DND-41 (cell line): ENCODE measurements at regions not wholly inside any gene's neighbourhood (a gene's known extent, or its start where the extent isn't known, plus 50 kb on each side); places are given as distances from the start of the nearest gene placed in this dataset.

Source experiments
- ATAC-seq: fragments of 200-7000 bp; cut with Tn5 transposase; 3 replicates; pipeline ENCODE4 v1.9.1; 2021; ENCODE audit warnings: low read depth; ENCODE audit not compliant: insufficient read depth
- DNase-seq: peaks from one replicate; pipeline ENCODE4 v3.0.0-alpha.2; 2020
- H2AFZ ChIP-seq: 2 replicates; pipeline ENCODE4 v1.6.0; 2012; ENCODE audit warnings: low read depth, low read length
- H3K27ac ChIP-seq: 2 replicates; pipeline ENCODE4 v1.5.1; 2012; ENCODE audit warnings: low read length, inconsistent platforms
- H3K27me3 ChIP-seq: fragments of 200-600 bp; sonication (generic); 2 replicates; pipeline ENCODE4 v1.6.0; 2012; ENCODE audit warnings: low read length, mild to moderate bottlenecking, inconsistent platforms; ENCODE audit not compliant: insufficient read depth, poor library complexity
- H3K36me3 ChIP-seq: 2 replicates; pipeline ENCODE4 v1.5.1; 2012; ENCODE audit warnings: low read length, inconsistent platforms; ENCODE audit not compliant: insufficient read depth
- H3K4me1 ChIP-seq: 2 replicates; pipeline ENCODE4 v1.5.1; 2012; ENCODE audit warnings: mild to moderate bottlenecking, low read length; ENCODE audit not compliant: insufficient read depth
- H3K4me2 ChIP-seq: 2 replicates; pipeline ENCODE4 v1.6.0; 2012; ENCODE audit warnings: mild to moderate bottlenecking, moderate library complexity, low read length, inconsistent platforms; ENCODE audit not compliant: insufficient read depth
- H3K4me3 ChIP-seq, 2 experiments: fragments of 200-600 bp in 1 of 2; shearing (Covaris generic) in 1 of 2; 2 replicates each; pipeline ENCODE4 v1.5.1; 2012 to 2016; ENCODE audit warnings: inconsistent platforms in 2 of 2, low read length in 2 of 2, mild to moderate bottlenecking in 2 of 2, low read depth in 1 of 2, moderate library complexity in 1 of 2
- H3K79me2 ChIP-seq: 2 replicates; pipeline ENCODE4 v1.6.0; 2012; ENCODE audit warnings: low read length, inconsistent platforms; ENCODE audit not compliant: insufficient read depth
- H3K9ac ChIP-seq: 2 replicates; pipeline ENCODE4 v1.6.0; 2012; ENCODE audit warnings: low read depth, mild to moderate bottlenecking, inconsistent platforms, low read length, moderate library complexity
- H3K9me3 ChIP-seq: 2 replicates; pipeline ENCODE4 v1.5.1; 2012; ENCODE audit warnings: low read length, moderate library complexity, mild to moderate bottlenecking, inconsistent platforms; ENCODE audit not compliant: insufficient read depth, severe bottlenecking
- H4K20me1 ChIP-seq: 2 replicates; pipeline ENCODE4 v1.6.0; 2012; ENCODE audit warnings: low read length; ENCODE audit not compliant: insufficient read depth
- EZH2 ChIP-seq: IDR thresholded peaks from 3 replicates; pipeline ENCODE4 v1.6.1; 2012; ENCODE audit warnings: borderline replicate concordance, low read depth, mild to moderate bottlenecking, moderate library complexity, low read length, inconsistent platforms; ENCODE audit not compliant: severe bottlenecking
- TF ChIP-seq, protein P1 (sequence below): IDR thresholded peaks from 2 replicates; pipeline ENCODE4 v1.5.1; 2012; ENCODE audit warnings: borderline replicate concordance, low read length, moderate library complexity, mild to moderate bottlenecking; ENCODE audit not compliant: poor library complexity, severe bottlenecking; ENCODE audit errors: extremely low read depth

- H3K27ac ChIP-seq, result no peak overlapping the region
- no peak overlapping the region for H3K4me3 ChIP-seq
- H3K9ac ChIP-seq, result no peak overlapping the region
- H3K79me2 ChIP-seq, result no peaks in the 10 kb centered on the region
- H3K9me3 ChIP-seq, result no peaks in the 10 kb centered on the region
- DNase-seq (no peak), ATAC-seq (no peak)
- TF ChIP-seq EZH2, result no peak
- TF ChIP-seq, protein P1, sequence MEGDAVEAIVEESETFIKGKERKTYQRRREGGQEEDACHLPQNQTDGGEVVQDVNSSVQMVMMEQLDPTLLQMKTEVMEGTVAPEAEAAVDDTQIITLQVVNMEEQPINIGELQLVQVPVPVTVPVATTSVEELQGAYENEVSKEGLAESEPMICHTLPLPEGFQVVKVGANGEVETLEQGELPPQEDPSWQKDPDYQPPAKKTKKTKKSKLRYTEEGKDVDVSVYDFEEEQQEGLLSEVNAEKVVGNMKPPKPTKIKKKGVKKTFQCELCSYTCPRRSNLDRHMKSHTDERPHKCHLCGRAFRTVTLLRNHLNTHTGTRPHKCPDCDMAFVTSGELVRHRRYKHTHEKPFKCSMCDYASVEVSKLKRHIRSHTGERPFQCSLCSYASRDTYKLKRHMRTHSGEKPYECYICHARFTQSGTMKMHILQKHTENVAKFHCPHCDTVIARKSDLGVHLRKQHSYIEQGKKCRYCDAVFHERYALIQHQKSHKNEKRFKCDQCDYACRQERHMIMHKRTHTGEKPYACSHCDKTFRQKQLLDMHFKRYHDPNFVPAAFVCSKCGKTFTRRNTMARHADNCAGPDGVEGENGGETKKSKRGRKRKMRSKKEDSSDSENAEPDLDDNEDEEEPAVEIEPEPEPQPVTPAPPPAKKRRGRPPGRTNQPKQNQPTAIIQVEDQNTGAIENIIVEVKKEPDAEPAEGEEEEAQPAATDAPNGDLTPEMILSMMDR, result no peak
- H3K27me3 ChIP-seq, result no peaks in the 10 kb centered on the region
- no peaks in the 10 kb centered on the region for H4K20me1 ChIP-seq
- H2AFZ ChIP-seq, result no peak overlapping the region
- no peak overlapping the region for H3K4me2 ChIP-seq
- H3K36me3 ChIP-seq, result no peaks in the 10 kb centered on the region
- no peaks in the 10 kb centered on the region for H3K4me1 ChIP-seq
Observed at GRCh38 chr7:11319491-11320274, 346.0 kb downstream of the PHF14 start.
